GM23338 (cell line): ENCODE measurements at regions not wholly inside any gene's neighbourhood (a gene's known extent, or its start where the extent isn't known, plus 50 kb on each side); places are given as distances from the start of the nearest gene placed in this dataset.

Source experiments
- ATAC-seq: fragments of 200-7000 bp; cut with Tn5 transposase; 3 replicates; pipeline ENCODE4 v1.9.1; 2020
- DNase-seq: peaks from one replicate; pipeline ENCODE4 v3.0.0-alpha.2; 2015; ENCODE audit warnings: low spot score
- H2AFZ ChIP-seq: fragments of 200-600 bp; sonication (generic); 2 replicates; pipeline ENCODE4 v1.8.0; 2016; ENCODE audit warnings: antibody characterized with exemption, mild to moderate bottlenecking, moderate library complexity
- H3F3A ChIP-seq: fragments of 200-600 bp; sonication (generic); replicated peaks from 2 replicates; pipeline ENCODE4 v1.8.0; 2017; ENCODE audit warnings: antibody characterized with exemption, mixed run types, low read depth
- H3K27ac ChIP-seq: fragments of 200-600 bp; sonication (generic); 2 replicates; pipeline ENCODE4 v1.6.1; 2016; ENCODE audit warnings: low read depth
- H3K27me3 ChIP-seq: fragments of 200-600 bp; sonication (generic); 2 replicates; pipeline ENCODE4 v1.8.0; 2016; ENCODE audit warnings: mild to moderate bottlenecking, mixed run types, moderate library complexity; ENCODE audit not compliant: insufficient read depth
- H3K36me3 ChIP-seq: fragments of 200-600 bp; sonication (generic); 2 replicates; pipeline ENCODE4 v1.8.0; 2016; ENCODE audit warnings: mild to moderate bottlenecking; ENCODE audit not compliant: insufficient read depth
- H3K4me1 ChIP-seq: fragments of 200-600 bp; sonication (generic); 2 replicates; pipeline ENCODE4 v1.8.0; 2016; ENCODE audit warnings: mild to moderate bottlenecking, moderate library complexity; ENCODE audit not compliant: insufficient read depth
- H3K4me2 ChIP-seq: fragments of 200-600 bp; sonication (generic); 2 replicates; pipeline ENCODE4 v1.7.1; 2017; ENCODE audit warnings: mixed run types
- H3K4me3 ChIP-seq: fragments of 200-600 bp; sonication (generic); 2 replicates; pipeline ENCODE4 v1.6.1; 2016; ENCODE audit warnings: mixed run types
- H3K79me2 ChIP-seq: fragments of 200-600 bp; sonication (generic); replicated peaks from 2 replicates; pipeline ENCODE4 v1.8.0; 2017; ENCODE audit warnings: mild to moderate bottlenecking; ENCODE audit not compliant: insufficient read depth
- H3K9me2 ChIP-seq: fragments of 200-600 bp; sonication (generic); 2 replicates; pipeline ENCODE4 v1.8.0; 2017; ENCODE audit not compliant: insufficient read depth
- H4K20me1 ChIP-seq: fragments of 200-600 bp; sonication (generic); replicated peaks from 2 replicates; pipeline ENCODE4 v1.8.0; 2017; ENCODE audit warnings: mild to moderate bottlenecking; ENCODE audit not compliant: insufficient read depth
- H3K27ac Mint-ChIP-seq: 2 replicates; pipeline ENCODE4 v1.8.0; 2020; ENCODE audit warnings: inconsistent platforms, mild to moderate bottlenecking, moderate library complexity, mixed read lengths
- H3K27me3 Mint-ChIP-seq: 3 replicates; pipeline ENCODE4 v1.8.0; 2022; ENCODE audit warnings: low read depth, mild to moderate bottlenecking, moderate library complexity, mixed read lengths, inconsistent platforms; ENCODE audit not compliant: insufficient read depth, poor library complexity
- H3K36me3 Mint-ChIP-seq: 3 replicates; pipeline ENCODE4 v1.8.0; 2021; ENCODE audit warnings: low read depth, mild to moderate bottlenecking, inconsistent platforms, moderate library complexity, mixed read lengths
- H3K4me1 Mint-ChIP-seq: 3 replicates; pipeline ENCODE4 v1.8.0; 2020; ENCODE audit warnings: mild to moderate bottlenecking, inconsistent platforms, mixed read lengths
- H3K4me3 Mint-ChIP-seq: 3 replicates; pipeline ENCODE4 v1.8.0; 2021; ENCODE audit warnings: moderate library complexity, mild to moderate bottlenecking, inconsistent platforms, mixed read lengths
- H3K9me3 Mint-ChIP-seq: 3 replicates; pipeline ENCODE4 v1.8.0; 2020; ENCODE audit warnings: moderate library complexity, mild to moderate bottlenecking, inconsistent platforms, mixed read lengths
- CREB1 ChIP-seq: fragments of 250-450 bp; sonication (Bioruptor Pico); IDR thresholded peaks from 2 replicates; pipeline ENCODE4 v1.5.0; 2020; ENCODE audit warnings: low read depth, mild to moderate bottlenecking, moderate library complexity
- ETS1 ChIP-seq: IDR thresholded peaks from 2 replicates; pipeline ENCODE4 v1.6.1; 2016; ENCODE audit warnings: antibody characterized with exemption
- EZH2 ChIP-seq: fragments of 200-600 bp; sonication (generic); IDR thresholded peaks from one replicate; pipeline ENCODE4 v1.8.0; 2017; ENCODE audit warnings: antibody characterized with exemption, mild to moderate bottlenecking, low read depth; ENCODE audit not compliant: unreplicated experiment
- JUNB ChIP-seq: IDR thresholded peaks from one replicate; pipeline ENCODE4 v1.6.1; 2016; ENCODE audit warnings: antibody characterized with exemption; ENCODE audit not compliant: unreplicated experiment
- NANOG ChIP-seq: IDR thresholded peaks from 2 replicates; pipeline ENCODE4 v1.6.1; 2016; ENCODE audit warnings: antibody characterized with exemption, borderline replicate concordance
- POLR2AphosphoS5 ChIP-seq: IDR thresholded peaks from 2 replicates; pipeline ENCODE4 v1.6.1; 2016; ENCODE audit warnings: antibody characterized with exemption, low read depth
- ZNF114 ChIP-seq: fragments of 250-450 bp; sonication (Bioruptor Pico); IDR thresholded peaks from 2 replicates; pipeline ENCODE4 v1.5.0; 2020; ENCODE audit warnings: mild to moderate bottlenecking, moderate library complexity
- ZNF331 ChIP-seq: fragments of 250-450 bp; sonication (Bioruptor Pico); IDR thresholded peaks from 2 replicates; pipeline ENCODE4 v1.5.0; 2020; ENCODE audit warnings: low read depth, mild to moderate bottlenecking, moderate library complexity
- ZNF462 ChIP-seq: fragments of 250-450 bp; sonication (Bioruptor Pico); IDR thresholded peaks from 2 replicates; pipeline ENCODE4 v1.5.0; 2020; ENCODE audit warnings: mild to moderate bottlenecking, moderate library complexity

GRCh38 chr11:105203569-105204240 lies 64.1 kb upstream of the CARD18 start:
- Mint-ChIP-seq H3K4me1 (no peaks in the 10 kb centered on the region), H3K36me3 (no peaks in the 10 kb centered on the region), H3K4me3 (no peak overlapping the region), H3K27ac (no peak overlapping the region), H3K27me3 (no peaks in the 10 kb centered on the region), H3K9me3 (no peaks in the 10 kb centered on the region)
- Histone ChIP-seq H3K4me1 (no peaks in the 10 kb centered on the region), H3K27ac (no peak overlapping the region), H3K27me3 (no peaks in the 10 kb centered on the region), H3K36me3 (no peaks in the 10 kb centered on the region), H3K4me2 (no peak overlapping the region), H3K79me2 (no peaks in the 10 kb centered on the region), H3F3A (no peaks in the 10 kb centered on the region), H3K9me2 (no peaks in the 10 kb centered on the region; the same call in 1 of the 2 replicates), H4K20me1 (no peaks in the 10 kb centered on the region), H3K4me3 (no peak overlapping the region), H2AFZ (no peak overlapping the region)
- DNase-seq (no peak), ATAC-seq (no peak)
- TF ChIP-seq ZNF462 (CRISPR knock-in tag) (no peak), ZNF331 (no peak), EZH2 (no peak), NANOG (no peak), CREB1 (CRISPR knock-in tag) (no peak), ZNF114 (no peak), POLR2AphosphoS5 (no peak), JUNB (no peak), ETS1 (no peak)
